ENCODE measurements at regions not wholly inside any gene's neighbourhood (a gene's known extent, or its start where the extent isn't known, plus 50 kb on each side); places are given as distances from the start of the nearest gene placed in this dataset.
A peak's percentile ranks its signal among the peaks of the same experiment; 100 is the strongest.

DNA sequence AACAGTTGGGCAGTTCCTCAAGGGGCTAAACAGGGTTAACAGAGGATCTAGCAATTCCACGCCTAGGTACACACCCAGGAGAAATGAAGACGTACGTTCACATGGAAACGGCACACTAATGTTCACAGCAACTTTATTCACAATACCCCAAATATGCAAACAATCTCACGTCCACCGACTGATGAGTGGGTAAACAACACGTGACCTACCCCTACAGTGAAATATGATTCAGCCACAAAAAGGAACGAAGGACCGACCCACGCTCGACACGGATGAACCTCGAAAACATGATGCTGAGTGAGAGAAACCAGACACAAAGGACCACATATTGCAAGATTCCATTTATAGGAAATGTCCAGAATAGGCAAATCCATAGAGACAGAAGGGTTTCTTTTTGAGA lies 112.7 kb downstream of the NCOR2 start:
- Histone ChIP-seq H3K79me2 (ENCODE audit: control insufficient read depth, insufficient read depth, low read length) (peaks cover 50% of the 10 kb centered on the region), H4K20me1 (ENCODE audit: control insufficient read depth, insufficient read depth) (no peaks in the 10 kb centered on the region), H2AFZ (ENCODE audit: control insufficient read depth, low read depth, low read length) (no peak overlapping the region), H3K36me3 (ENCODE audit: control insufficient read depth in 2 of 2, insufficient read depth in 2 of 2, low read length in 1 of 2) (peaks cover 11 to 27% of the 10 kb centered on the region in 2 experiments; a peak in 3 of 4 replicates), H3K4me3 (no peak overlapping the region; the same call in 1 of the 2 replicates), H3K27ac (ENCODE audit: control insufficient read depth, insufficient read depth) (peak overlapping the region; percentile 95), H3K4me1 (ENCODE audit: control insufficient read depth, insufficient read depth, low read length) (peaks cover 55% of the 10 kb centered on the region), H3K27me3 (replicated peaks in 1 of 2; ENCODE audit: control insufficient read depth in 2 of 2, insufficient read depth in 2 of 2, low read length in 1 of 2) (no peaks in the 10 kb centered on the region), H3K9ac (ENCODE audit: control insufficient read depth, insufficient read depth, low read length) (no peak overlapping the region; the same call in 1 of the 2 replicates), H3K9me3 (replicated peaks; ENCODE audit: control insufficient read depth, insufficient read depth, low read length) (no peaks in the 10 kb centered on the region), H3K4me2 (ENCODE audit: control insufficient read depth, insufficient read depth) (peak overlapping the region; percentile 95)
- ChIA-PET CTCF (interaction anchor here (1.4 to 2.0 kb wide), 3 partner anchors 11 to 39 kb away, joined by 4 to 13 read pairs (median 5); no protein-coding TSS in a partner anchor), POLR2A (interaction anchor here (0.6 to 1.2 kb wide), 4 partner anchors 11 to 945 kb away, joined by 3 to 4 read pairs (median 3); no protein-coding TSS in a partner anchor), RAD21 (ENCODE audit: unreplicated experiment) (interaction anchor here (0.5 to 3.2 kb wide), 6 partner anchors 11 to 873 kb away, joined by 3 to 16 read pairs (median 6); no protein-coding TSS in a partner anchor), SMC1A (ENCODE audit: uncharacterized antibody, unreplicated experiment) (interaction anchor here (1.2 to 2.3 kb wide), 5 partner anchors 12 to 322 kb away, joined by 3 to 8 read pairs (median 3); no protein-coding TSS in a partner anchor)
- DNase-seq (ENCODE audit: low read depth, low spot score), result no peak
- ATAC-seq, result no peak
- TF ChIP-seq POLR2A (IDR thresholded peaks at IDR 0.05; ENCODE audit: low read depth, low read length), result no peak
- TF ChIP-seq LARP7 (IDR thresholded peaks at IDR 0.05), result no peak
- TF ChIP-seq BHLHE40 (IDR thresholded peaks at IDR 0.05; ENCODE audit: borderline replicate concordance in 1 of 2, low read depth in 2 of 2, low read length in 1 of 2), result peak; percentile 69 to 74; a peak in 3 of 4 replicates
- TF ChIP-seq, protein P1, sequence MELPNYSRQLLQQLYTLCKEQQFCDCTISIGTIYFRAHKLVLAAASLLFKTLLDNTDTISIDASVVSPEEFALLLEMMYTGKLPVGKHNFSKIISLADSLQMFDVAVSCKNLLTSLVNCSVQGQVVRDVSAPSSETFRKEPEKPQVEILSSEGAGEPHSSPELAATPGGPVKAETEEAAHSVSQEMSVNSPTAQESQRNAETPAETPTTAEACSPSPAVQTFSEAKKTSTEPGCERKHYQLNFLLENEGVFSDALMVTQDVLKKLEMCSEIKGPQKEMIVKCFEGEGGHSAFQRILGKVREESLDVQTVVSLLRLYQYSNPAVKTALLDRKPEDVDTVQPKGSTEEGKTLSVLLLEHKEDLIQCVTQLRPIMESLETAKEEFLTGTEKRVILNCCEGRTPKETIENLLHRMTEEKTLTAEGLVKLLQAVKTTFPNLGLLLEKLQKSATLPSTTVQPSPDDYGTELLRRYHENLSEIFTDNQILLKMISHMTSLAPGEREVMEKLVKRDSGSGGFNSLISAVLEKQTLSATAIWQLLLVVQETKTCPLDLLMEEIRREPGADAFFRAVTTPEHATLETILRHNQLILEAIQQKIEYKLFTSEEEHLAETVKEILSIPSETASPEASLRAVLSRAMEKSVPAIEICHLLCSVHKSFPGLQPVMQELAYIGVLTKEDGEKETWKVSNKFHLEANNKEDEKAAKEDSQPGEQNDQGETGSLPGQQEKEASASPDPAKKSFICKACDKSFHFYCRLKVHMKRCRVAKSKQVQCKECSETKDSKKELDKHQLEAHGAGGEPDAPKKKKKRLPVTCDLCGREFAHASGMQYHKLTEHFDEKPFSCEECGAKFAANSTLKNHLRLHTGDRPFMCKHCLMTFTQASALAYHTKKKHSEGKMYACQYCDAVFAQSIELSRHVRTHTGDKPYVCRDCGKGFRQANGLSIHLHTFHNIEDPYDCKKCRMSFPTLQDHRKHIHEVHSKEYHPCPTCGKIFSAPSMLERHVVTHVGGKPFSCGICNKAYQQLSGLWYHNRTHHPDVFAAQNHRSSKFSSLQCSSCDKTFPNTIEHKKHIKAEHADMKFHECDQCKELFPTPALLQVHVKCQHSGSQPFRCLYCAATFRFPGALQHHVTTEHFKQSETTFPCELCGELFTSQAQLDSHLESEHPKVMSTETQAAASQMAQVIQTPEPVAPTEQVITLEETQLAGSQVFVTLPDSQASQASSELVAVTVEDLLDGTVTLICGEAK (IDR thresholded peaks at IDR 0.05; ENCODE audit: borderline replicate concordance), result peak; percentile 72
- peak; percentile 36; the same call in 1 of the 2 replicates for TF ChIP-seq USF2 (IDR thresholded peaks at IDR 0.05; ENCODE audit: borderline replicate concordance, low read depth, low read length)
- TF ChIP-seq, protein P2, sequence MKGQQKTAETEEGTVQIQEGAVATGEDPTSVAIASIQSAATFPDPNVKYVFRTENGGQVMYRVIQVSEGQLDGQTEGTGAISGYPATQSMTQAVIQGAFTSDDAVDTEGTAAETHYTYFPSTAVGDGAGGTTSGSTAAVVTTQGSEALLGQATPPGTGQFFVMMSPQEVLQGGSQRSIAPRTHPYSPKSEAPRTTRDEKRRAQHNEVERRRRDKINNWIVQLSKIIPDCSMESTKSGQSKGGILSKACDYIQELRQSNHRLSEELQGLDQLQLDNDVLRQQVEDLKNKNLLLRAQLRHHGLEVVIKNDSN (IDR thresholded peaks at IDR 0.05; ENCODE audit: borderline replicate concordance, extremely low read length, insufficient read depth, low read depth, low read length), result peak; percentile 63
- peak; percentile 93; the same call in 2 of the 3 replicates for TF ChIP-seq POU2F2 (IDR thresholded peaks at IDR 0.05; ENCODE audit: borderline replicate concordance, low read depth, low read length)
- 0 out of 2 replicates have a peak, but pooled peaks have one; percentile 37 for TF ChIP-seq MTA3 (IDR thresholded peaks at IDR 0.05; ENCODE audit: borderline replicate concordance, low read length)
- TF ChIP-seq NFXL1 (IDR thresholded peaks at IDR 0.05; ENCODE audit: borderline replicate concordance), result no peak
- TF ChIP-seq MTA2 (IDR thresholded peaks at IDR 0.05; ENCODE audit: low read depth), result no peak
- TF ChIP-seq RAD51 (IDR thresholded peaks at IDR 0.05), result peak; percentile 87
- no TSS peak for BruUV-seq (replicated peaks)
- WGBS (ENCODE audit: insufficient coverage, insufficient replicate concordance, low lambda C conversion rate, missing lambda C conversion rate), result 3% methylated on average over 13 of the region's 13 CpGs
- peak; percentile 75 for FAIRE-seq
- in situ Hi-C loops (cut with MboI), result no loop called here
- intact Hi-C loops (cut with micrococcal nuclease; ENCODE audit: unreplicated experiment), result loop anchor here (5.0 to 10.0 kb wide), 5 partner anchors 38 to 293 kb away; partner anchors contain the start of gene NCOR2

Measured in GM12878 (cell line).